Calu3 (cell line): ENCODE measurements at regions not wholly inside any gene's neighbourhood (a gene's known extent, or its start where the extent isn't known, plus 50 kb on each side); places are given as distances from the start of the nearest gene placed in this dataset.

ENCODE experiments used
- BruUV-seq: library from RNA; stranded (reverse); fragments of 400-500 nt; replicated peaks from 2 replicates; lab custom pipeline; 2021; lab: Mats Ljungman, UMichigan
- CTCF ChIA-PET: fragments of 300-600 bp; sonication (Branson Sonifier 250); formaldehyde crosslinking; loops from one replicate; lab custom pipeline; 2022; ENCODE audit warnings: antibody characterized with exemption; lab: Charles Lee
- DNase-seq: peaks from one replicate; pipeline ENCODE4 v3.0.0; 2022
- H3K27ac Mint-ChIP-seq: one replicate; pipeline ENCODE4 v1.8.0; 2022; ENCODE audit warnings: mixed read lengths; ENCODE audit not compliant: unreplicated experiment
- H3K27me3 Mint-ChIP-seq: one replicate; pipeline ENCODE4 v1.8.0; 2022; ENCODE audit warnings: mixed read lengths; ENCODE audit not compliant: unreplicated experiment
- H3K36me3 Mint-ChIP-seq: one replicate; pipeline ENCODE4 v1.8.0; 2022; ENCODE audit warnings: mild to moderate bottlenecking, moderate library complexity, mixed read lengths; ENCODE audit not compliant: insufficient read depth, unreplicated experiment
- H3K4me1 Mint-ChIP-seq: one replicate; pipeline ENCODE4 v1.8.0; 2022; ENCODE audit warnings: mild to moderate bottlenecking, low read depth, mixed read lengths; ENCODE audit not compliant: unreplicated experiment
- H3K4me3 Mint-ChIP-seq: one replicate; pipeline ENCODE4 v1.8.0; 2022; ENCODE audit warnings: mild to moderate bottlenecking, low read depth, moderate library complexity, mixed read lengths; ENCODE audit not compliant: unreplicated experiment
- H3K9me3 Mint-ChIP-seq: one replicate; pipeline ENCODE4 v1.8.0; 2022; ENCODE audit warnings: low read depth, mixed read lengths; ENCODE audit not compliant: unreplicated experiment
- CTCF ChIP-seq: fragments of 200-600 bp; IDR thresholded peaks from one replicate; pipeline ENCODE4 v1.8.0; 2022; ENCODE audit warnings: antibody characterized with exemption; ENCODE audit not compliant: unreplicated experiment
- intact Hi-C: fragments of 100-400 bp; cut with micrococcal nuclease; formaldehyde crosslinking; loops from one replicate; pipeline ENCODE4 v1.10.0; 2022; ENCODE audit not compliant: unreplicated experiment

GRCh38 chr4:12645732-12646131 is 838.4 kb downstream of the RAB28 start:
- Mint-ChIP-seq H3K9me3 (no peaks in the 10 kb centered on the region), H3K36me3 (no peaks in the 10 kb centered on the region), H3K27ac (no peak overlapping the region), H3K27me3 (no peaks in the 10 kb centered on the region), H3K4me3 (no peak overlapping the region), H3K4me1 (no peaks in the 10 kb centered on the region)
- CTCF ChIA-PET: no interaction called here
- BruUV-seq: no TSS peak
- intact Hi-C loops: no loop called here
- no peak for TF ChIP-seq CTCF
- DNase-seq: no peak

- H3K27ac Mint-ChIP-seq: no peak overlapping the region
- no peak for TF ChIP-seq CTCF
- CTCF ChIA-PET: no interaction called here
- H3K36me3 Mint-ChIP-seq: no peaks in the 10 kb centered on the region
- no peak overlapping the region for H3K4me3 Mint-ChIP-seq
- intact Hi-C loops: no loop called here
- no peaks in the 10 kb centered on the region for H3K4me1 Mint-ChIP-seq
- no peaks in the 10 kb centered on the region for H3K27me3 Mint-ChIP-seq
- no peak for DNase-seq
- no TSS peak for BruUV-seq
- H3K9me3 Mint-ChIP-seq: no peaks in the 10 kb centered on the region
Measured at GRCh38 chr4:12644261-12644660, 839.9 kb downstream of the RAB28 start.

- Mint-ChIP-seq H3K36me3 (no peaks in the 10 kb centered on the region), H3K9me3 (peaks cover 3% of the 10 kb centered on the region), H3K27me3 (peaks cover 11% of the 10 kb centered on the region), H3K27ac (no peak overlapping the region), H3K4me1 (no peaks in the 10 kb centered on the region), H3K4me3 (no peak overlapping the region)
- intact Hi-C loops: loop anchor here (10.0 kb wide), 1 partner anchor 831 kb away; no protein-coding TSS in a partner anchor
- CTCF ChIA-PET: no interaction called here
- no peak for DNase-seq
- no TSS peak for BruUV-seq
- no peak for TF ChIP-seq CTCF
Measured at GRCh38 chr4:12636191-12636590, 847.9 kb downstream of the RAB28 start.

- Mint-ChIP-seq H3K4me3 (no peak overlapping the region), H3K4me1 (no peaks in the 10 kb centered on the region), H3K9me3 (peaks cover 3% of the 10 kb centered on the region), H3K27me3 (peaks cover 11% of the 10 kb centered on the region), H3K27ac (no peak overlapping the region), H3K36me3 (no peaks in the 10 kb centered on the region)
- intact Hi-C loops: loop anchor here (10.0 kb wide), 1 partner anchor 831 kb away; no protein-coding TSS in a partner anchor
- BruUV-seq: no TSS peak
- DNase-seq: no peak
- CTCF ChIA-PET: no interaction called here
- TF ChIP-seq CTCF: no peak
Measured at GRCh38 chr4:12635629-12636028, 848.5 kb downstream of the RAB28 start.
